IPS-15b (cell line): ENCODE measurements at regions not wholly inside any gene's neighbourhood (a gene's known extent, or its start where the extent isn't known, plus 50 kb on each side); places are given as distances from the start of the nearest gene placed in this dataset.
"Not testable (repeated sequence)": the region's sequence is repeated elsewhere in the genome, so short reads cannot be mapped to it uniquely, and the experiment has no call there.

Experiments used
- H3K27me3 ChIP-seq: one replicate; pipeline ENCODE4 v1.6.1; 2013; ENCODE audit warnings: low read length; ENCODE audit not compliant: control insufficient read depth, insufficient read depth
- H3K36me3 ChIP-seq: one replicate; pipeline ENCODE4 v1.6.1; 2013; ENCODE audit warnings: low read length; ENCODE audit not compliant: control insufficient read depth, insufficient read depth
- H3K4me1 ChIP-seq: one replicate; pipeline ENCODE4 v1.6.1; 2013; ENCODE audit warnings: mild to moderate bottlenecking, low read length; ENCODE audit not compliant: control insufficient read depth, insufficient read depth
- H3K4me3 ChIP-seq: one replicate; pipeline ENCODE4 v1.5.1; 2013; ENCODE audit warnings: low read depth, low read length
- H3K9ac ChIP-seq: one replicate; pipeline ENCODE4 v1.6.1; 2013; ENCODE audit warnings: low read depth, mild to moderate bottlenecking, low read length
- H3K9me3 ChIP-seq: one replicate; pipeline ENCODE4 v1.6.1; 2013; ENCODE audit warnings: mild to moderate bottlenecking, low read length; ENCODE audit not compliant: control insufficient read depth, insufficient read depth

- no peaks in the 10 kb centered on the region for H3K9me3 ChIP-seq
- no peak overlapping the region for H3K4me3 ChIP-seq
Observed at GRCh38 chr7:136130511-136131303, 153.5 kb upstream of the MTPN start.

GRCh38 chr7:136128050-136128449 lies 150.9 kb upstream of the MTPN start:
- Histone ChIP-seq H3K4me3 (no peak overlapping the region), H3K36me3 (no peaks in the 10 kb centered on the region), H3K9ac (no peak overlapping the region), H3K9me3 (no peaks in the 10 kb centered on the region), H3K27me3 (no peaks in the 10 kb centered on the region), H3K4me1 (no peaks in the 10 kb centered on the region)

More at GRCh38 chr7:136130511-136131303, 153.5 kb upstream of the MTPN start:
- Histone ChIP-seq H3K27me3 (no peaks in the 10 kb centered on the region), H3K9ac (no peak overlapping the region), H3K4me1 (no peaks in the 10 kb centered on the region), H3K36me3 (no peaks in the 10 kb centered on the region)

- H3K9me3 ChIP-seq = no peaks in the 10 kb centered on the region
- no peaks in the 10 kb centered on the region for H3K4me1 ChIP-seq
Observed at GRCh38 chr7:136123352-136123751, 146.2 kb upstream of the MTPN start.

GRCh38 chr7:136122026-136122425 lies 144.9 kb upstream of the MTPN start:
- Histone ChIP-seq H3K4me3 (no peak overlapping the region), H3K9ac (no peak overlapping the region), H3K36me3 (no peaks in the 10 kb centered on the region)

More at GRCh38 chr7:136123352-136123751, 146.2 kb upstream of the MTPN start:
- Histone ChIP-seq H3K36me3 (no peaks in the 10 kb centered on the region), H3K9ac (no peak overlapping the region), H3K27me3 (no peaks in the 10 kb centered on the region), H3K4me3 (no peak overlapping the region)

GRCh38 chr7:136117539-136117938 lies 140.4 kb upstream of the MTPN start:
- Histone ChIP-seq H3K36me3 (no peaks in the 10 kb centered on the region), H3K9me3 (no peaks in the 10 kb centered on the region), H3K27me3 (no peaks in the 10 kb centered on the region)

More at GRCh38 chr7:136122026-136122425, 144.9 kb upstream of the MTPN start:
- Histone ChIP-seq H3K4me1 (no peaks in the 10 kb centered on the region), H3K27me3 (no peaks in the 10 kb centered on the region), H3K9me3 (no peaks in the 10 kb centered on the region)

GRCh38 chr7:136116186-136116585 lies 139.0 kb upstream of the MTPN start:
- H3K9me3 ChIP-seq = no peaks in the 10 kb centered on the region
- H3K4me3 ChIP-seq = no peak overlapping the region

More at GRCh38 chr7:136117539-136117938, 140.4 kb upstream of the MTPN start:
- Histone ChIP-seq H3K4me1 (no peaks in the 10 kb centered on the region), H3K4me3 (no peak overlapping the region), H3K9ac (no peak overlapping the region)

GRCh38 chr7:136114966-136115762 lies 138.0 kb upstream of the MTPN start:
- H3K9ac ChIP-seq = no peak overlapping the region
- H3K36me3 ChIP-seq = no peaks in the 10 kb centered on the region
- H3K4me3 ChIP-seq = no peak overlapping the region
- H3K4me1 ChIP-seq = no peaks in the 10 kb centered on the region
- no peaks in the 10 kb centered on the region for H3K9me3 ChIP-seq
- H3K27me3 ChIP-seq = no peaks in the 10 kb centered on the region

More at GRCh38 chr7:136116186-136116585, 139.0 kb upstream of the MTPN start:
- H3K9ac ChIP-seq = no peak overlapping the region
- H3K27me3 ChIP-seq = no peaks in the 10 kb centered on the region
- H3K4me1 ChIP-seq = no peaks in the 10 kb centered on the region
- H3K36me3 ChIP-seq = no peaks in the 10 kb centered on the region

GRCh38 chr7:136114467-136114866 lies 137.3 kb upstream of the MTPN start:
- H3K9ac ChIP-seq, H3K36me3 ChIP-seq, H3K4me1 ChIP-seq, H3K27me3 ChIP-seq, H3K4me3 ChIP-seq, H3K9me3 ChIP-seq: not testable (repeated sequence)

GRCh38 chr7:136109037-136109436 lies 131.9 kb upstream of the MTPN start:
- not testable (repeated sequence) for H3K4me3 ChIP-seq, H3K36me3 ChIP-seq, H3K27me3 ChIP-seq, H3K9ac ChIP-seq, H3K4me1 ChIP-seq, H3K9me3 ChIP-seq

GRCh38 chr7:136105191-136105590 lies 128.0 kb upstream of the MTPN start:
- no peak overlapping the region for H3K4me3 ChIP-seq
- no peaks in the 10 kb centered on the region for H3K9me3 ChIP-seq
- H3K27me3 ChIP-seq = no peaks in the 10 kb centered on the region
- H3K4me1 ChIP-seq = no peaks in the 10 kb centered on the region
- no peak overlapping the region for H3K9ac ChIP-seq
- no peaks in the 10 kb centered on the region for H3K36me3 ChIP-seq

GRCh38 chr7:136104269-136104603 lies 127.1 kb upstream of the MTPN start:
- no peaks in the 10 kb centered on the region for H3K36me3 ChIP-seq
- no peak overlapping the region for H3K9ac ChIP-seq
- H3K9me3 ChIP-seq = no peaks in the 10 kb centered on the region

More at GRCh38 chr7:136104269-136104603, 127.1 kb upstream of the MTPN start:
- Histone ChIP-seq H3K4me1 (no peaks in the 10 kb centered on the region), H3K27me3 (no peaks in the 10 kb centered on the region), H3K4me3 (no peak overlapping the region)
